ENCODE measurements at regions not wholly inside any gene's neighbourhood (a gene's known extent, or its start where the extent isn't known, plus 50 kb on each side); places are given as distances from the start of the nearest gene placed in this dataset.

DNA sequence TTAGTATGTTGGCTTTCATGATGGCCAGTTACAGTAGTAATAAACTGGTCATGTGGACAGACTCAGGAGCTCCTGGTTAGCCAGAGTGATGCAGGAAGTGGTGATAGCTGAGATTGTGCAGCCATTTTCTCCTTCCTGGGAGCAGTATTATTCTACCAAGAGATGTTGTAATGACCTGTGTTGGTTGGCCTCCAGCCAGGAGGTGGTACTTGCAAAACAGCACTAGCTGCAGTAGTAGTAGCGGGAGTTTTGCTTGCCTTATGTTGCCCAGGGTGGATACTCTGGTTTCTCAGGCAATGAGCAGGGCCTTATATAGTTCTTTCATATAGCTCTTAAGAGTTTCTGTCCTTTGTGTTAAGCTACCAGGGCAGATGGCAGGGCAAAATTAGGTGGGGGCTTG lies 998.8 kb downstream of the GLUD2 start:
- Histone ChIP-seq H3K9me3 (ENCODE audit: insufficient read depth, low read length, severe bottlenecking) (no peaks in the 10 kb centered on the region), H3K36me3 (ENCODE audit: insufficient read depth, low read length) (no peaks in the 10 kb centered on the region), H4K20me1 (ENCODE audit: insufficient read depth, low read length) (no peaks in the 10 kb centered on the region), H3K9ac (ENCODE audit: low read depth, low read length) (no peak overlapping the region), H3K4me2 (ENCODE audit: insufficient read depth, low read length) (no peak overlapping the region), H2AFZ (ENCODE audit: low read depth, low read length) (no peak overlapping the region), H3K79me2 (ENCODE audit: insufficient read depth, low read length) (no peaks in the 10 kb centered on the region), H3K4me3 (ENCODE audit: low read depth in 1 of 2, low read length in 2 of 2) (no peak overlapping the region), H3K27ac (ENCODE audit: low read length) (no peak overlapping the region), H3K27me3 (ENCODE audit: insufficient read depth, low read length, poor library complexity) (no peaks in the 10 kb centered on the region), H3K4me1 (ENCODE audit: insufficient read depth, low read length) (no peaks in the 10 kb centered on the region)
- TF ChIP-seq CTCF (IDR thresholded peaks at IDR 0.05; ENCODE audit: borderline replicate concordance, extremely low read depth, low read length, poor library complexity, severe bottlenecking) (no peak), EZH2 (IDR thresholded peaks at IDR 0.05; ENCODE audit: borderline replicate concordance, low read depth, low read length, severe bottlenecking) (no peak)
- ATAC-seq (ENCODE audit: insufficient read depth, low read depth) (no peak), DNase-seq (no peak)

- Histone ChIP-seq H3K27ac (ENCODE audit: low read length) (no peak overlapping the region), H4K20me1 (ENCODE audit: insufficient read depth, low read length) (no peaks in the 10 kb centered on the region), H3K9ac (ENCODE audit: low read depth, low read length) (no peak overlapping the region), H3K4me2 (ENCODE audit: insufficient read depth, low read length) (no peak overlapping the region), H3K4me1 (ENCODE audit: insufficient read depth, low read length) (no peaks in the 10 kb centered on the region), H3K27me3 (ENCODE audit: insufficient read depth, low read length, poor library complexity) (no peaks in the 10 kb centered on the region), H3K9me3 (ENCODE audit: insufficient read depth, low read length, severe bottlenecking) (no peaks in the 10 kb centered on the region), H3K36me3 (ENCODE audit: insufficient read depth, low read length) (no peaks in the 10 kb centered on the region), H2AFZ (ENCODE audit: low read depth, low read length) (no peak overlapping the region), H3K79me2 (ENCODE audit: insufficient read depth, low read length) (no peaks in the 10 kb centered on the region), H3K4me3 (ENCODE audit: low read depth in 1 of 2, low read length in 2 of 2) (no peak overlapping the region)
- no peak for ATAC-seq (ENCODE audit: insufficient read depth, low read depth)
- TF ChIP-seq CTCF (IDR thresholded peaks at IDR 0.05; ENCODE audit: borderline replicate concordance, extremely low read depth, low read length, poor library complexity, severe bottlenecking): no peak
- no peak for TF ChIP-seq EZH2 (IDR thresholded peaks at IDR 0.05; ENCODE audit: borderline replicate concordance, low read depth, low read length, severe bottlenecking)
- DNase-seq: no peak
Measured at GRCh38 chrX:122046815-122047214, 999.4 kb downstream of the GLUD2 start.

DNA sequence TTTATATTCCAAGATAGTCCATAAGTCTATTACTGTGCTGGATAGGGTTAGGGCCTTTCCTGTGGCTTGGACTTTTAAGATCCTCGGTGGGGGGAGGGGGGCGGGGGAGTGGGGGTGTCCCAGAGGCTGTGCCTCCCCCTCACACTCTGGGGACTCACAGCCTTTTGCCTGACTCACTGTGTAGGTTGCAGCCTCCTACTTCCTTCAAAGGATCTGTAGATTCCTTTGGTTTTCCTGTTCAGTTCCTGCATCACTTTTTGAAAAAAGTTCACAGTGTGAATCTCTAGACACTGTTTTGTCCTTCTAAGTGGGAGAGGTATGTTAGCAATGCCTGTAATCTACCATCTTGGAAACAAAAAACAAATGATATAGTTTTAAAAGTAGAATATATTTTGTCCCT lies 999.9 kb downstream of the GLUD2 start:
- H4K20me1 ChIP-seq (ENCODE audit: insufficient read depth, low read length): no peaks in the 10 kb centered on the region
- H3K36me3 ChIP-seq (ENCODE audit: insufficient read depth, low read length): no peaks in the 10 kb centered on the region
- no peaks in the 10 kb centered on the region for H3K9me3 ChIP-seq (ENCODE audit: insufficient read depth, low read length, severe bottlenecking)
- H3K4me1 ChIP-seq (ENCODE audit: insufficient read depth, low read length): no peaks in the 10 kb centered on the region
- TF ChIP-seq CTCF (IDR thresholded peaks at IDR 0.05; ENCODE audit: borderline replicate concordance, extremely low read depth, low read length, poor library complexity, severe bottlenecking) (no peak), EZH2 (IDR thresholded peaks at IDR 0.05; ENCODE audit: borderline replicate concordance, low read depth, low read length, severe bottlenecking) (no peak)
- H3K27me3 ChIP-seq (ENCODE audit: insufficient read depth, low read length, poor library complexity): no peaks in the 10 kb centered on the region
- no peaks in the 10 kb centered on the region for H3K79me2 ChIP-seq (ENCODE audit: insufficient read depth, low read length)
- DNase-seq: no peak
- no peak overlapping the region for H3K9ac ChIP-seq (ENCODE audit: low read depth, low read length)
- H3K4me2 ChIP-seq (ENCODE audit: insufficient read depth, low read length): no peak overlapping the region
- no peak for ATAC-seq (ENCODE audit: insufficient read depth, low read depth)
- H3K27ac ChIP-seq (ENCODE audit: low read length): no peak overlapping the region
- H2AFZ ChIP-seq (ENCODE audit: low read depth, low read length): no peak overlapping the region
- H3K4me3 ChIP-seq (ENCODE audit: low read depth in 1 of 2, low read length in 2 of 2): no peak overlapping the region

DNA sequence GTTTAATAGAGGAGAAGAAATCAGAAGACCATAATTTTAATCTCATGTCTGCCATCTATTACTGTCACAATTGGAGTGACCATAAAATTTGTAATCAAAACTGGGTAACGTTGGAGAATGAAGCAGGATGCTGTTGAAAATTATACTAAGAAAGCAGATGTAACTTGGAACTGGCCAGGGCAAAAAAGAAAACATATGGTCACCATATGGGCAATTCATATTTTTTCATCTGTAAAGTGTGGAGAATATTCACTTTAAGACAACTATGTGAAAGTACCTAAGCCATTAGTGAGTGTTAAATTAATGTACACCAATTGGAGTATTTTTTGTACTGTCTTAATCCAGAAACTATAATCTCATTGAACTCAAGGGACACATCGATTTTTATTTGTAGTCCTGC lies 1008.0 kb downstream of the GLUD2 start:
- no peak for ATAC-seq (ENCODE audit: insufficient read depth, low read depth)
- Histone ChIP-seq H4K20me1 (ENCODE audit: insufficient read depth, low read length) (no peaks in the 10 kb centered on the region), H3K36me3 (ENCODE audit: insufficient read depth, low read length) (no peaks in the 10 kb centered on the region), H3K9me3 (ENCODE audit: insufficient read depth, low read length, severe bottlenecking) (no peaks in the 10 kb centered on the region), H3K27ac (ENCODE audit: low read length) (no peak overlapping the region), H3K27me3 (ENCODE audit: insufficient read depth, low read length, poor library complexity) (no peaks in the 10 kb centered on the region), H3K9ac (ENCODE audit: low read depth, low read length) (no peak overlapping the region), H3K4me3 (ENCODE audit: low read depth in 1 of 2, low read length in 2 of 2) (no peak overlapping the region), H2AFZ (ENCODE audit: low read depth, low read length) (no peak overlapping the region), H3K4me1 (ENCODE audit: insufficient read depth, low read length) (no peaks in the 10 kb centered on the region), H3K4me2 (ENCODE audit: insufficient read depth, low read length) (no peak overlapping the region), H3K79me2 (ENCODE audit: insufficient read depth, low read length) (no peaks in the 10 kb centered on the region)
- DNase-seq: no peak
- TF ChIP-seq EZH2 (IDR thresholded peaks at IDR 0.05; ENCODE audit: borderline replicate concordance, low read depth, low read length, severe bottlenecking) (no peak), CTCF (IDR thresholded peaks at IDR 0.05; ENCODE audit: borderline replicate concordance, extremely low read depth, low read length, poor library complexity, severe bottlenecking) (no peak)

All from DND-41 (cell line).